Parathyroid adenoma (tissue), 2 donors: ENCODE measurements at regions not wholly inside any gene's neighbourhood (a gene's known extent, or its start where the extent isn't known, plus 50 kb on each side); places are given as distances from the start of the nearest gene placed in this dataset.

ENCODE experiments used
- H2AFZ ChIP-seq: fragments of 300-600 bp; sonication (generic); one replicate; pipeline ENCODE4 v1.7.0; 2017; ENCODE audit warnings: antibody characterized with exemption, mild to moderate bottlenecking
- H3K27ac ChIP-seq: fragments of 300-600 bp; sonication (generic); one replicate; pipeline ENCODE4 v1.7.0; 2017
- H3K27me3 ChIP-seq: fragments of 300-600 bp; sonication (generic); one replicate; pipeline ENCODE4 v1.7.0; 2017; ENCODE audit warnings: low read length; ENCODE audit not compliant: control insufficient read depth, insufficient read depth
- H3K36me3 ChIP-seq: fragments of 300-600 bp; sonication (generic); one replicate; pipeline ENCODE4 v1.7.0; 2017; ENCODE audit warnings: low read length; ENCODE audit not compliant: control insufficient read depth, insufficient read depth
- H3K4me1 ChIP-seq: fragments of 300-600 bp; sonication (generic); one replicate; pipeline ENCODE4 v1.7.0; 2017; ENCODE audit warnings: control low read depth
- H3K4me2 ChIP-seq: fragments of 300-600 bp; sonication (generic); one replicate; pipeline ENCODE4 v1.7.0; 2017; ENCODE audit warnings: low read length
- H3K4me3 ChIP-seq: fragments of 300-600 bp; sonication (generic); one replicate; pipeline ENCODE4 v1.7.0; 2017; ENCODE audit warnings: low read depth, low read length
- H3K79me2 ChIP-seq: fragments of 300-600 bp; sonication (generic); one replicate; pipeline ENCODE4 v1.7.0; 2017; ENCODE audit warnings: control low read depth
- H3K9ac ChIP-seq: fragments of 300-600 bp; sonication (generic); one replicate; pipeline ENCODE4 v1.7.0; 2017; ENCODE audit warnings: mild to moderate bottlenecking
- H3K9me3 ChIP-seq: fragments of 300-600 bp; sonication (generic); one replicate; pipeline ENCODE4 v1.7.0; 2017; ENCODE audit warnings: low read length; ENCODE audit not compliant: control insufficient read depth
- TF ChIP-seq, protein P1 (sequence below): fragments of 300-600 bp; sonication (generic); IDR thresholded peaks from one replicate; pipeline ENCODE4 v1.7.0; 2017; ENCODE audit warnings: antibody characterized with exemption, mild to moderate bottlenecking
- donor health status: primary hyperparathyroidism.

DNA sequence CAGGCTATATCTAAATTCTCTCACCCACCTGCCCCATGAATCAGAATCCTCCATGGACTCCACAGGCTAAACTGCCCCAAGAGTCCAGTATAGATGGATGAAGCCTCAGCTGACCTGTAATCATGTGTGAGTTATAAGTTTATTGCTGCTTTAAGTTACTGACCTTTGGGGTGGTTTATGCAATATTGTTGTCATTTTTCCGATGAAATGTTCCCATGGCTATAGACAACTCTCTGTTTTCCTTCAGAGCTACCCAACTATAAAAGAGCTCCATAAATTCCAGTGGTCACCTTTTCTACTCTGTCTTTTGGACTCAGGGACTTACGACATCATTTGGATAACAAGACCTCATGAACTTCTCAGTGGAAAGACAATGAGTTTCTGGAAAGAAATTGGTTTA lies 212.1 kb downstream of the BMP2 start:
- Histone ChIP-seq H3K27me3 (no peaks in the 10 kb centered on the region), H3K4me3 (no peak overlapping the region), H3K4me1 (no peaks in the 10 kb centered on the region), H3K4me2 (no peak overlapping the region), H3K27ac (no peak overlapping the region), H3K79me2 (no peaks in the 10 kb centered on the region), H3K36me3 (no peaks in the 10 kb centered on the region), H3K9ac (no peak overlapping the region), H2AFZ (no peak overlapping the region), H3K9me3 (no peaks in the 10 kb centered on the region)
- TF ChIP-seq, protein P1, sequence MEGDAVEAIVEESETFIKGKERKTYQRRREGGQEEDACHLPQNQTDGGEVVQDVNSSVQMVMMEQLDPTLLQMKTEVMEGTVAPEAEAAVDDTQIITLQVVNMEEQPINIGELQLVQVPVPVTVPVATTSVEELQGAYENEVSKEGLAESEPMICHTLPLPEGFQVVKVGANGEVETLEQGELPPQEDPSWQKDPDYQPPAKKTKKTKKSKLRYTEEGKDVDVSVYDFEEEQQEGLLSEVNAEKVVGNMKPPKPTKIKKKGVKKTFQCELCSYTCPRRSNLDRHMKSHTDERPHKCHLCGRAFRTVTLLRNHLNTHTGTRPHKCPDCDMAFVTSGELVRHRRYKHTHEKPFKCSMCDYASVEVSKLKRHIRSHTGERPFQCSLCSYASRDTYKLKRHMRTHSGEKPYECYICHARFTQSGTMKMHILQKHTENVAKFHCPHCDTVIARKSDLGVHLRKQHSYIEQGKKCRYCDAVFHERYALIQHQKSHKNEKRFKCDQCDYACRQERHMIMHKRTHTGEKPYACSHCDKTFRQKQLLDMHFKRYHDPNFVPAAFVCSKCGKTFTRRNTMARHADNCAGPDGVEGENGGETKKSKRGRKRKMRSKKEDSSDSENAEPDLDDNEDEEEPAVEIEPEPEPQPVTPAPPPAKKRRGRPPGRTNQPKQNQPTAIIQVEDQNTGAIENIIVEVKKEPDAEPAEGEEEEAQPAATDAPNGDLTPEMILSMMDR, result no peak

DNA sequence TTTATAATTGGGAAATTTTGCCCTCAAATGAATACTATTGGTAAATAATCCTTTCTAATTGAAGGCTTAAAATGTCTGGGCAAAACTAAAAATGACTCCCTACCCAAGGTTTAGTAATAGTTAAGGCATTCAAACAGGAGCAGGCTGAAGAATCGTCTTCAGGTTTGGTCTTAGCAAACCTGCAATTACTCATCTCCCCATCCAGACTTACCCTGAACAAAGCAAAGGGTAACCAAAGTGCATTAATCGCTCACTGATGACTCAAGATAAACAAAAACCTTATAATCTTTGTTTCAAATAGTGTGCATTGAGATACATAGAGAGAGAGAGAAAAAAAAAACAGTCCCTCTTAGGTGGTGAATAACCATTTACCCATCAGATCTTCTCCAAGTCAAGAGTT lies 225.5 kb downstream of the BMP2 start:
- Histone ChIP-seq H3K4me2 (no peak overlapping the region), H3K27me3 (no peaks in the 10 kb centered on the region), H3K4me3 (no peak overlapping the region), H3K9me3 (no peaks in the 10 kb centered on the region), H3K4me1 (no peaks in the 10 kb centered on the region), H3K36me3 (no peaks in the 10 kb centered on the region), H2AFZ (no peak overlapping the region), H3K27ac (no peak overlapping the region), H3K79me2 (no peaks in the 10 kb centered on the region), H3K9ac (no peak overlapping the region)
- TF ChIP-seq, protein P1, result no peak

DNA sequence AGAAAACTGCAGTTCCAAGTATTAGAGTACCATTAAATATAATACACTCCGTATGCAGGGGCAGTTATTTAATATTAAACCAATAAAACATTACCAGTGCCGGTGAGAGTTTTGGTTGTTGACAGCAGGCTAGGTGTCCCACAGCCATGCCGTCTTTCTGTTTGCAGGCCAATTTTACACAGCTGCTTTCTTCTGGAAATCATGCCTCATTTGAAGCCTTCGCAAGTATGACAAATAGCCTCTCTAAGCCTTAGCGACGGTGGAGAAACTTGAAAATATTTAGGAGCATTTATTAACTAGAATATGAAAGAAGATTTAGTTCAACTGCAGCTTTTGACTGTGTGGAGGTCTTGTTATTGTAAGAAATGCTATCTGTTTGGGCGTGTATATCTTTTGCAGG lies 226.0 kb downstream of the BMP2 start:
- Histone ChIP-seq H3K4me2 (no peak overlapping the region), H3K27me3 (no peaks in the 10 kb centered on the region), H3K36me3 (no peaks in the 10 kb centered on the region), H3K79me2 (no peaks in the 10 kb centered on the region), H3K9me3 (no peaks in the 10 kb centered on the region), H3K27ac (no peak overlapping the region), H2AFZ (no peak overlapping the region), H3K4me1 (no peaks in the 10 kb centered on the region), H3K4me3 (no peak overlapping the region), H3K9ac (no peak overlapping the region)
- TF ChIP-seq, protein P1, result no peak

DNA sequence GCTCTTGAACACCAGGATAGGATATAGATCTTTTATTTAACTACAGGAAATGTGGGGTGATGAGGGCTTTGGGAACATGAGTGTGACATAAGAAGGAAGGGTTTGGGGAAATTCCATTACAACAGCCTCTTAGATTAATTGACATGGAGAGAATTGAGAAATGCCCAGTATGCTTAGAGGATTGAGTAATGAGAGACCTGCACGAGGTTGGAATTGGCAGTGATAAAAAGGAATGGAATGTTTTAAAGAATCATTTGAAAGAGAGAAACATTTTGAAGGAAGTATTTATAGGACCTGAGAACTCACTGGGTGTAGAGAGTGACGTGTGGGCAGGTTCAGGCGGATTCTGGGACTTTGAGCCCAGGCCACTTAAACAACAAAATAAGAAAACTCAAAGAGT lies 227.0 kb downstream of the BMP2 start:
- TF ChIP-seq, protein P1, result no peak
- no peak overlapping the region for H3K27ac ChIP-seq

DNA sequence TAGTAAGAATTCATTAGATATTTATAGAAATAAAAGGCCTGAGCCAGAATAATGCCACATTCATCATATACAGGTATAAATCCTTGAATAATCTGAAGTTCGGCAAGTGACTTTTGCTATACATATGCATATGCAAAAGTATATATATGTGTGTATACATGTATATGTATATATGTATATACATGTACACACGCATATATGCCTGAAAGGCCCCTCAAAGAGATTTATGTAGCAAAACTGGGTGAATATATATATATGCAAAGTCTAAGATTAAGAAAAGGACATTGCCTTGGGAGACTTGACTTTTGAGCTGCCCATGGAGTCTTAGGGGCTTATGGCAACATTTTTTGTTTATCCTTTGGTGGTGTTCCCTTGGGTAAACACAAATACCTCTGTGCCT lies 231.4 kb downstream of the BMP2 start:
- H3K4me2 ChIP-seq, result no peak overlapping the region
- no peaks in the 10 kb centered on the region for H3K36me3 ChIP-seq
- H3K27me3 ChIP-seq, result no peaks in the 10 kb centered on the region
- TF ChIP-seq, protein P1, result no peak
- H2AFZ ChIP-seq, result no peak overlapping the region
- H3K79me2 ChIP-seq, result no peaks in the 10 kb centered on the region
- no peak overlapping the region for H3K9ac ChIP-seq
- no peak overlapping the region for H3K27ac ChIP-seq
- H3K4me3 ChIP-seq, result no peak overlapping the region
- H3K4me1 ChIP-seq, result no peaks in the 10 kb centered on the region
- no peaks in the 10 kb centered on the region for H3K9me3 ChIP-seq

More for the DNA sequence above, 227.0 kb downstream of the BMP2 start:
- Histone ChIP-seq H3K4me2 (no peak overlapping the region), H3K4me1 (no peaks in the 10 kb centered on the region), H3K27me3 (no peaks in the 10 kb centered on the region), H3K79me2 (no peaks in the 10 kb centered on the region), H3K9me3 (no peaks in the 10 kb centered on the region), H2AFZ (no peak overlapping the region), H3K4me3 (no peak overlapping the region), H3K36me3 (no peaks in the 10 kb centered on the region), H3K9ac (no peak overlapping the region)
